ENCODE measurements at regions not wholly inside any gene's neighbourhood (a gene's known extent, or its start where the extent isn't known, plus 50 kb on each side); places are given as distances from the start of the nearest gene placed in this dataset.

DNA sequence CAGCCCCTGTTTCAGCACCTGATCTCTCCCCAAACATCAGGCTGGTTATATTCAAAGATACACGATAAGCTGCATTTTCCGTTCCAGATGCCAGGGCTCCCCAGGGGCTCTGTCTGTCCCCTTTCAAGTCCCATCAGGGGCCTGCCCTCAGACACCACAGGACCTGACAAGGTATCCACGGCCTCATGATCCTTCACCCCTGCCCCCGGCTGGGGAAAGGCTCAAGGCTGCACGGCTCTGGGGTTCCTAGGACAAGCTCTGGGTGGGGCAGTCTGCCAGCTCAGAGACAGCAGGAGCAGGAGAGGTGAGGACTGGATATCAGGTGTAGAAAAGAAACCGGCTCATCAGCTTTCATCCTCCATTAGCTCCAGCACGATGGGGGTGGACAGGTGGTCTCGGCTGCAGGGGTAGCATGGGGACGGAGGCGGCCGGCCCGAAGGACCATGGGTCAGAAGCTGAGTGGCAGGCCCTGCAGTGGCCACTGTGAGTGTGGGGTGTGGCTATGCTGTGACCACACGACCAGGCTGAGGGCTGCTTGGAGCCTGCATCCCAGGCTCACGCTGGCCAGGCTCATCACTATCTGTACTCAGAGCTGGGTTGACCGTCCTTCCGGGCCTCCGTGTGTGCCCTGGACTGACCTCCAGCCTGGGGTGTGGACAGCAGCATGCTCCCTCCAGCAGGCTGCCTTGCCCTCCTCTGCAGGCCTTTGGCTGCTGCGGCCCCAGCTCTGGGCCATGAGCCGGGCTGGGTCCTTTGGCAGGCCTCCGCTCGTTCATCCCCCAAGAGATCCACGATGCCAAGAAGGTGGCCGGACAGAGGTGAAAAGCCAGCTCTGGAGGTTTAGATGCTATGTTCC is 386.2 kb downstream of the THBS2 start:
- no peaks in the 10 kb centered on the region for H3K79me2 ChIP-seq (ENCODE audit: control insufficient read depth, insufficient read depth, low read length)
- H3K9me3 Mint-ChIP-seq (ENCODE audit: insufficient read depth) = no peaks in the 10 kb centered on the region
- H4K20me1 ChIP-seq (ENCODE audit: control insufficient read depth, insufficient read depth, low read length, poor library complexity, severe bottlenecking) = no peaks in the 10 kb centered on the region
- TF ChIP-seq, protein P1, sequence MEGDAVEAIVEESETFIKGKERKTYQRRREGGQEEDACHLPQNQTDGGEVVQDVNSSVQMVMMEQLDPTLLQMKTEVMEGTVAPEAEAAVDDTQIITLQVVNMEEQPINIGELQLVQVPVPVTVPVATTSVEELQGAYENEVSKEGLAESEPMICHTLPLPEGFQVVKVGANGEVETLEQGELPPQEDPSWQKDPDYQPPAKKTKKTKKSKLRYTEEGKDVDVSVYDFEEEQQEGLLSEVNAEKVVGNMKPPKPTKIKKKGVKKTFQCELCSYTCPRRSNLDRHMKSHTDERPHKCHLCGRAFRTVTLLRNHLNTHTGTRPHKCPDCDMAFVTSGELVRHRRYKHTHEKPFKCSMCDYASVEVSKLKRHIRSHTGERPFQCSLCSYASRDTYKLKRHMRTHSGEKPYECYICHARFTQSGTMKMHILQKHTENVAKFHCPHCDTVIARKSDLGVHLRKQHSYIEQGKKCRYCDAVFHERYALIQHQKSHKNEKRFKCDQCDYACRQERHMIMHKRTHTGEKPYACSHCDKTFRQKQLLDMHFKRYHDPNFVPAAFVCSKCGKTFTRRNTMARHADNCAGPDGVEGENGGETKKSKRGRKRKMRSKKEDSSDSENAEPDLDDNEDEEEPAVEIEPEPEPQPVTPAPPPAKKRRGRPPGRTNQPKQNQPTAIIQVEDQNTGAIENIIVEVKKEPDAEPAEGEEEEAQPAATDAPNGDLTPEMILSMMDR (IDR thresholded peaks at IDR 0.05) = no peak
- no peak for TF ChIP-seq EZH2 (IDR thresholded peaks at IDR 0.05; ENCODE audit: borderline replicate concordance, insufficient read depth, low read depth, low read length, poor library complexity, severe bottlenecking)
- no peak overlapping the region for H2AFZ ChIP-seq (ENCODE audit: insufficient read depth, low read depth, low read length, poor library complexity, severe bottlenecking)
- no peak overlapping the region for H3K4me3 Mint-ChIP-seq
- DNase-seq = no peak
- H3K27ac Mint-ChIP-seq = no peak overlapping the region
- ChIA-PET CTCF (no interaction called here), POLR2A (no interaction called here)
- H3K4me1 ChIP-seq (ENCODE audit: control insufficient read depth in 2 of 2, insufficient read depth in 2 of 2, low read length in 2 of 2) = no peaks in the 10 kb centered on the region
- WGBS (ENCODE audit: insufficient coverage) = 95% methylated on average over 22 of the region's 23 CpGs
- H3K4me3 ChIP-seq (ENCODE audit: control extremely low read depth in 1 of 5, extremely low read depth in 1 of 5, insufficient read depth in 1 of 5, low read depth in 2 of 5, low read length in 4 of 5) = no peak overlapping the region
- H3K27me3 Mint-ChIP-seq = peaks cover 3% of the 10 kb centered on the region
- no peak overlapping the region for H3K9ac ChIP-seq (ENCODE audit: low read length)
- H3K27ac ChIP-seq (ENCODE audit: low read length in 2 of 2) = no peak overlapping the region
- H3K36me3 ChIP-seq (replicated peaks in 1 of 2; ENCODE audit: control extremely low read depth in 1 of 2, control insufficient read depth in 1 of 2, extremely low read depth in 1 of 2, insufficient read depth in 2 of 2, low read length in 1 of 2) = no peaks in the 10 kb centered on the region
- no peak overlapping the region for H3K4me2 ChIP-seq (replicated peaks; ENCODE audit: low read depth, low read length, poor library complexity, severe bottlenecking)
- no peaks in the 10 kb centered on the region for H3K4me1 Mint-ChIP-seq
- H3K9me3 ChIP-seq (ENCODE audit: control extremely low read depth in 1 of 3, control insufficient read depth in 2 of 3, insufficient read depth in 1 of 3, low read length in 2 of 3) = no peaks in the 10 kb centered on the region
- no peak for ATAC-seq (ENCODE audit: low read depth)
- intact Hi-C loops (cut with micrococcal nuclease) = no loop called here
- H3K27me3 ChIP-seq (replicated peaks in 1 of 4; ENCODE audit: control extremely low read depth in 1 of 4, control insufficient read depth in 3 of 4, insufficient read depth in 4 of 4, low read length in 3 of 4) = no peaks in the 10 kb centered on the region

DNA sequence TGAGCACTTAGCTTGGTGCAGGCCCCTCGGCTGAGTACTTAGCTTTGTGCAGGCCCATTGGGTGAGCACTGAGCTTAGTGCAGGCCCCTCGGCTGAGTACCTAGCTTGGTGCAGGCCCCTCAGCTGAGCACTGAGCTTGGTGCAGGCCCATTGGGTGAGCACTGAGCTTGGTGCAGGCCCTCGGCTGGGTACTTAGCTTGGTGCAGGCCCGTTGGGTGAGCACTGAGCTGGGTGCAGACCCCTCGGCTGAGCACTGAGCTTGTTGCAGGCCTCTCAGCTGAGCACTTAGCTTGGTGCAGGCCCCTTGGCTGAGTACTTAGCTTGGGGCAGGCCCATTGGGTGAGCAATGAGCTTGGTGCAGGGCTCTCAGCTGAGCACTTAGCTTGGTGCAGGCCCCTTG is 387.1 kb downstream of the THBS2 start:
- no peaks in the 10 kb centered on the region for H3K4me1 Mint-ChIP-seq
- TF ChIP-seq, protein P1 (IDR thresholded peaks at IDR 0.05) = no peak
- no peak for TF ChIP-seq EZH2 (IDR thresholded peaks at IDR 0.05; ENCODE audit: borderline replicate concordance, insufficient read depth, low read depth, low read length, poor library complexity, severe bottlenecking)
- intact Hi-C loops (cut with micrococcal nuclease) = no loop called here
- H3K9me3 ChIP-seq (ENCODE audit: control extremely low read depth in 1 of 3, control insufficient read depth in 2 of 3, insufficient read depth in 1 of 3, low read length in 2 of 3) = no peaks in the 10 kb centered on the region
- ChIA-PET CTCF (no interaction called here), POLR2A (no interaction called here)
- WGBS (ENCODE audit: insufficient coverage) = 88% methylated on average over 5 of the region's 5 CpGs
- no peaks in the 10 kb centered on the region for H3K4me1 ChIP-seq (ENCODE audit: control insufficient read depth in 2 of 2, insufficient read depth in 2 of 2, low read length in 2 of 2)
- ATAC-seq (ENCODE audit: low read depth) = no peak
- H3K4me3 Mint-ChIP-seq = no peak overlapping the region
- H3K27ac ChIP-seq (ENCODE audit: low read length in 2 of 2) = no peak overlapping the region
- DNase-seq = no peak
- H2AFZ ChIP-seq (ENCODE audit: insufficient read depth, low read depth, low read length, poor library complexity, severe bottlenecking) = no peak overlapping the region
- H3K27ac Mint-ChIP-seq = no peak overlapping the region
- H3K9me3 Mint-ChIP-seq (ENCODE audit: insufficient read depth) = no peaks in the 10 kb centered on the region
- peaks cover 3% of the 10 kb centered on the region for H3K27me3 Mint-ChIP-seq
- no peaks in the 10 kb centered on the region for H3K36me3 ChIP-seq (replicated peaks in 1 of 2; ENCODE audit: control extremely low read depth in 1 of 2, control insufficient read depth in 1 of 2, extremely low read depth in 1 of 2, insufficient read depth in 2 of 2, low read length in 1 of 2)
- no peak overlapping the region for H3K4me3 ChIP-seq (ENCODE audit: control extremely low read depth in 1 of 5, extremely low read depth in 1 of 5, insufficient read depth in 1 of 5, low read depth in 2 of 5, low read length in 4 of 5)
- no peaks in the 10 kb centered on the region for H3K27me3 ChIP-seq (replicated peaks in 1 of 4; ENCODE audit: control extremely low read depth in 1 of 4, control insufficient read depth in 3 of 4, insufficient read depth in 4 of 4, low read length in 3 of 4)
- H3K9ac ChIP-seq (ENCODE audit: low read length) = no peak overlapping the region
- H3K4me2 ChIP-seq (replicated peaks; ENCODE audit: low read depth, low read length, poor library complexity, severe bottlenecking) = no peak overlapping the region
- no peaks in the 10 kb centered on the region for H4K20me1 ChIP-seq (ENCODE audit: control insufficient read depth, insufficient read depth, low read length, poor library complexity, severe bottlenecking)
- H3K79me2 ChIP-seq (ENCODE audit: control insufficient read depth, insufficient read depth, low read length) = no peaks in the 10 kb centered on the region

Data from B cell (primary cell).